ENCODE measurements at regions not wholly inside any gene's neighbourhood (a gene's known extent, or its start where the extent isn't known, plus 50 kb on each side); places are given as distances from the start of the nearest gene placed in this dataset.
"Not testable (repeated sequence)": the region's sequence is repeated elsewhere in the genome, so short reads cannot be mapped to it uniquely, and the experiment has no call there.

- no peaks in the 10 kb centered on the region for H3K9me3 ChIP-seq
- no peak overlapping the region for H3K4me3 ChIP-seq
- no peak overlapping the region for H3K27ac ChIP-seq
- no peaks in the 10 kb centered on the region for H3K36me3 ChIP-seq
- no peaks in the 10 kb centered on the region for H3K4me1 ChIP-seq
- no peaks in the 10 kb centered on the region for H3K27me3 ChIP-seq
- ATAC-seq, result peak in 1 of 2 donors; percentile 46
- TF ChIP-seq POLR2A (IDR thresholded peaks at IDR 0.05) (no peak), CTCF (IDR thresholded peaks at IDR 0.05 in 4 of 5, conservative IDR thresholded peaks at IDR 0.05 in 1 of 5) (no peak)
- in situ Hi-C loops (cut with MboI; ENCODE audit: low sequenced_read_pairs in 4 of 4), result no loop called here
- no peak for DNase-seq
- intact Hi-C loops (cut with DNase I; ENCODE audit: low total_unique reads), result no loop called here
Measured at GRCh38 chr15:57890878-57891277, 174.6 kb downstream of the ALDH1A2 start.

- intact Hi-C loops (cut with DNase I; ENCODE audit: low total_unique reads) (no loop called here), in situ Hi-C loops (cut with MboI; ENCODE audit: low sequenced_read_pairs in 4 of 4) (no loop called here)
- ATAC-seq (no peak), DNase-seq (no peak)
- Histone ChIP-seq H3K27ac (no peak overlapping the region), H3K4me1 (no peaks in the 10 kb centered on the region), H3K4me3 (no peak overlapping the region), H3K27me3 (no peaks in the 10 kb centered on the region), H3K36me3 (no peaks in the 10 kb centered on the region), H3K9me3 (no peaks in the 10 kb centered on the region)
- TF ChIP-seq CTCF (IDR thresholded peaks at IDR 0.05 in 4 of 5, conservative IDR thresholded peaks at IDR 0.05 in 1 of 5), result no peak
- no peak for TF ChIP-seq POLR2A (IDR thresholded peaks at IDR 0.05)
Measured at GRCh38 chr15:57892181-57892580, 173.3 kb downstream of the ALDH1A2 start.

GRCh38 chr15:57893040-57893439, 172.5 kb downstream of the ALDH1A2 start:
- no peak overlapping the region for H3K4me3 ChIP-seq
- H3K27ac ChIP-seq, result no peak overlapping the region
- H3K9me3 ChIP-seq, result no peaks in the 10 kb centered on the region
- H3K27me3 ChIP-seq, result no peaks in the 10 kb centered on the region
- no peaks in the 10 kb centered on the region for H3K4me1 ChIP-seq
- in situ Hi-C loops (cut with MboI; ENCODE audit: low sequenced_read_pairs in 4 of 4) (no loop called here), intact Hi-C loops (cut with DNase I; ENCODE audit: low total_unique reads) (no loop called here)
- ATAC-seq, result no peak
- TF ChIP-seq POLR2A (IDR thresholded peaks at IDR 0.05) (no peak), CTCF (IDR thresholded peaks at IDR 0.05 in 4 of 5, conservative IDR thresholded peaks at IDR 0.05 in 1 of 5) (no peak)
- no peaks in the 10 kb centered on the region for H3K36me3 ChIP-seq
- no peak for DNase-seq

- TF ChIP-seq CTCF (IDR thresholded peaks at IDR 0.05 in 4 of 5, conservative IDR thresholded peaks at IDR 0.05 in 1 of 5) (no peak), POLR2A (IDR thresholded peaks at IDR 0.05) (no peak)
- Histone ChIP-seq H3K36me3 (no peaks in the 10 kb centered on the region), H3K4me1 (no peaks in the 10 kb centered on the region), H3K9me3 (no peaks in the 10 kb centered on the region), H3K27me3 (no peaks in the 10 kb centered on the region), H3K4me3 (no peak overlapping the region), H3K27ac (no peak overlapping the region)
- ATAC-seq, result no peak
- intact Hi-C loops (cut with DNase I; ENCODE audit: low total_unique reads), result no loop called here
- in situ Hi-C loops (cut with MboI; ENCODE audit: low sequenced_read_pairs in 4 of 4), result no loop called here
- DNase-seq, result no peak
Measured at GRCh38 chr15:57895291-57895690, 170.2 kb downstream of the ALDH1A2 start.

- no peak for TF ChIP-seq POLR2A (IDR thresholded peaks at IDR 0.05)
- TF ChIP-seq CTCF (IDR thresholded peaks at IDR 0.05 in 4 of 5, conservative IDR thresholded peaks at IDR 0.05 in 1 of 5), result no peak
- no peaks in the 10 kb centered on the region for H3K4me1 ChIP-seq
- H3K27ac ChIP-seq, result no peak overlapping the region
- DNase-seq (no peak), ATAC-seq (no peak)
- intact Hi-C loops (cut with DNase I; ENCODE audit: low total_unique reads) (no loop called here), in situ Hi-C loops (cut with MboI; ENCODE audit: low sequenced_read_pairs in 4 of 4) (no loop called here)
- no peaks in the 10 kb centered on the region for H3K36me3 ChIP-seq
- H3K9me3 ChIP-seq, result no peaks in the 10 kb centered on the region
- no peaks in the 10 kb centered on the region for H3K27me3 ChIP-seq
- H3K4me3 ChIP-seq, result no peak overlapping the region
Measured at GRCh38 chr15:57896114-57896513, 169.4 kb downstream of the ALDH1A2 start.

- intact Hi-C loops (cut with DNase I; ENCODE audit: low total_unique reads); ATAC-seq; H3K36me3 ChIP-seq; H3K9me3 ChIP-seq; in situ Hi-C loops (cut with MboI; ENCODE audit: low sequenced_read_pairs in 4 of 4); H3K4me1 ChIP-seq; H3K27me3 ChIP-seq; H3K27ac ChIP-seq; H3K4me3 ChIP-seq; DNase-seq: not testable (repeated sequence)
Measured at GRCh38 chr15:57896899-57897298, 168.6 kb downstream of the ALDH1A2 start.

Measured in gastrocnemius medialis (tissue), 4 donors.